Esophagus squamous epithelium (tissue), 5 donors: ENCODE measurements at regions not wholly inside any gene's neighbourhood (a gene's known extent, or its start where the extent isn't known, plus 50 kb on each side); places are given as distances from the start of the nearest gene placed in this dataset.
"Not testable (repeated sequence)": the region's sequence is repeated elsewhere in the genome, so short reads cannot be mapped to it uniquely, and the experiment has no call there.

ENCODE experiments used
- DNase-seq: peaks from one replicate; lab custom pipeline; 2025; lab: John Stamatoyannopoulos, UW
- H3K27ac ChIP-seq, 4 donors: fragments of 200-600 bp; sonication (generic); one replicate each; pipeline ENCODE4 v1.5.1; 2016 to 2019; ENCODE audit warnings: mild to moderate bottlenecking in 1 of 4
- H3K27me3 ChIP-seq, 4 donors: fragments of 200-600 bp; sonication (generic); 1 replicate in 3 of 4; 2 replicates in 1 of 4; pipeline versions ENCODE4 v1.5.1 to v1.6.0; 2017 to 2021; ENCODE audit warnings: antibody characterized with exemption in 1 of 4
- H3K36me3 ChIP-seq, 3 donors: fragments of 200-600 bp; sonication (generic); one replicate each; pipeline ENCODE4 v1.5.1; 2016 to 2019
- H3K4me1 ChIP-seq, 3 donors: fragments of 200-600 bp; sonication (generic); one replicate each; pipeline ENCODE4 v1.5.1; 2017 to 2019
- H3K4me3 ChIP-seq, 4 donors: fragments of 200-600 bp; sonication (generic); 1 replicate in 3 of 4; 2 replicates in 1 of 4; pipeline ENCODE4 v1.5.1; 2016 to 2019; ENCODE audit warnings: mild to moderate bottlenecking in 2 of 4, moderate library complexity in 1 of 4
- H3K9me3 ChIP-seq, 3 donors: fragments of 200-600 bp; sonication (generic); one replicate each; pipeline ENCODE4 v1.5.1; 2016 to 2019
- POLR2A ChIP-seq, 4 donors: fragments of 450-650 bp; IDR thresholded peaks; one replicate each; pipeline ENCODE4 v1.6.1; 2017; ENCODE audit warnings: antibody characterized with exemption in 4 of 4, mild to moderate bottlenecking in 4 of 4, moderate library complexity in 3 of 4
- WGBS, 2 donors: methylation state at CpG; one replicate each; pipeline ENCODE4 v1.1.5; 2018; 5-methylcytosine and 5-hydroxymethylcytosine counted together
- intact Hi-C: fragments of 100-400 bp; cut with DNase I; formaldehyde crosslinking; loops from one replicate; pipeline ENCODE4 v1.15.0; 2022
- TF ChIP-seq, protein P1 (sequence below), 6 experiments: fragments of 450-650 bp in 4 of 6; fragments of 200-600 bp in 2 of 6; sonication (generic) in 2 of 6; IDR thresholded peaks; one replicate each; pipeline ENCODE4 v1.5.1; 2016 to 2019; ENCODE audit warnings: antibody characterized with exemption in 6 of 6, mild to moderate bottlenecking in 4 of 6, moderate library complexity in 4 of 6
- donor health status: DM: yes; HTN: yes; CAD: no.

DNA sequence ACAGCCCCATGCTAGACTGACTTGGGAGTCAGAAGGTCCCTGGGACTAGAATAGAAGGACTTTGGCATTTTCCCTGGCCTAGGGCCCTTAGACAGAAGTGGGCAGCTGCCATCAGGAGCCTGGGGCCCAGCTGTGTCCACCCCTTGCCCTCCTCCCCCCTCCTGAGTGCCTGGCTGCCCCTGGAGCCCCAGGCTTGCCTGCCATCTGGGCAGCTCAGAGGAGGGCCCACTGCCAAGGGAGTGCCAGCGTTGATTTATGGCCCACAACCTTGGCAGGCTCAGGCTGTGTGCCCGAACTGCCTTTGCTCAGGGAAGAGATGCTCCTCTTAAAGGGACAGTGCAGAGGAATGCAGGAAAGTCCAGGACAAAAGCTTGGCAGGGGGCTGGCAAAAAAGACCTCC is 439.1 kb downstream of the SPATA31A7 start:
- WGBS, 2 donors: no CpG with 5 or more reads among the region's 2 CpGs
- H3K4me3 ChIP-seq, H3K9me3 ChIP-seq, H3K4me1 ChIP-seq, H3K27ac ChIP-seq, intact Hi-C loops, DNase-seq, H3K36me3 ChIP-seq, H3K27me3 ChIP-seq: not testable (repeated sequence)

DNA sequence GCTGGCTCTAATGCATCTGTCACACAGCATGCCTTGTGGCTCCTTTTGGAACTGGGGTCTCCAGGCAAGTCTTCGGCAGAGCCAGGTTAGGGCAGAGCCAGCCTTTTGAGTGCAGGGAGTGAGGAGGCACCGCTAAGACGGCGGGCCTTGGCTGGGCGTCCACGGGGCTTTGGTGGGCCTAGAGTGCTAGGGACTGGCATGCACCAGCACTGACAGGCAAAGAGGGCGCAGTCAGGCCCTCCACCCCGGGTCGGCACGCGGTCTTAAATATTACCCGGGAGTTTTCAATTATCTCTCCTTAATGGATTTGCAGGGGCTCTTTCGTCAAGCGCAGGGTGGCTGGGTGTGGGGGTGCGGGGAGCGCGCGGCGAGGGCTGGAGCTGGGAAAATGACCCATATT is 444.4 kb downstream of the SPATA31A7 start:
- H3K4me3 ChIP-seq: no peak overlapping the region
- H3K9me3 ChIP-seq: no peaks in the 10 kb centered on the region
- intact Hi-C loops: no loop called here
- H3K36me3 ChIP-seq: no peaks in the 10 kb centered on the region
- TF ChIP-seq, protein P1, sequence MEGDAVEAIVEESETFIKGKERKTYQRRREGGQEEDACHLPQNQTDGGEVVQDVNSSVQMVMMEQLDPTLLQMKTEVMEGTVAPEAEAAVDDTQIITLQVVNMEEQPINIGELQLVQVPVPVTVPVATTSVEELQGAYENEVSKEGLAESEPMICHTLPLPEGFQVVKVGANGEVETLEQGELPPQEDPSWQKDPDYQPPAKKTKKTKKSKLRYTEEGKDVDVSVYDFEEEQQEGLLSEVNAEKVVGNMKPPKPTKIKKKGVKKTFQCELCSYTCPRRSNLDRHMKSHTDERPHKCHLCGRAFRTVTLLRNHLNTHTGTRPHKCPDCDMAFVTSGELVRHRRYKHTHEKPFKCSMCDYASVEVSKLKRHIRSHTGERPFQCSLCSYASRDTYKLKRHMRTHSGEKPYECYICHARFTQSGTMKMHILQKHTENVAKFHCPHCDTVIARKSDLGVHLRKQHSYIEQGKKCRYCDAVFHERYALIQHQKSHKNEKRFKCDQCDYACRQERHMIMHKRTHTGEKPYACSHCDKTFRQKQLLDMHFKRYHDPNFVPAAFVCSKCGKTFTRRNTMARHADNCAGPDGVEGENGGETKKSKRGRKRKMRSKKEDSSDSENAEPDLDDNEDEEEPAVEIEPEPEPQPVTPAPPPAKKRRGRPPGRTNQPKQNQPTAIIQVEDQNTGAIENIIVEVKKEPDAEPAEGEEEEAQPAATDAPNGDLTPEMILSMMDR (IDR thresholded peaks at IDR 0.05): no peak
- no peak for TF ChIP-seq POLR2A (IDR thresholded peaks at IDR 0.05)
- no peak overlapping the region for H3K27ac ChIP-seq
- WGBS, 2 donors: 98% methylated on average over 7 of the region's 19 CpGs; no CpG with 5 or more reads in 1 of the 2 donors
- H3K27me3 ChIP-seq: no peaks in the 10 kb centered on the region
- H3K4me1 ChIP-seq: no peaks in the 10 kb centered on the region
- DNase-seq: no peak

DNA sequence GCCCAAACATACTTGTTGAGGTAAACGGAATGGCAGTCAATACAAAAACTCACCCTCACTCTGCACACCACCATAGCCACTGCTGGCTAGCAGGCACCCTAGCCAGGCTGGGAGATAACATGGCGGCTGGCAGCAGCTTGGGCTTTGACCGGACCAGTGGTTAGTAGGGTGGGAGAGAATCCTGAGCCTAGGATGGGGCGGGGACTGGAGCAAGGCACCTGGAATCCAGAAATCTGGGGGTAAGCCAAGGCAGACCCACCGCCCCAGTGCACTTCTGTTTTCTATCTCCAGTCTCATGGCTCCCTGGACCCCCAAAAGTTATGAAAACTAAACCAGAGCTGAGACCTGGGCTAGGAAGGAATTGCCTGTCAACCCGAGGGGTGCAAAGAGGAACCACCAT is 474.4 kb downstream of the SPATA31A7 start:
- H3K27ac ChIP-seq, DNase-seq: not testable (repeated sequence)
- 67 to 71% methylated on average over 1 to 4 of the region's 6 CpGs for WGBS, 2 donors

DNA sequence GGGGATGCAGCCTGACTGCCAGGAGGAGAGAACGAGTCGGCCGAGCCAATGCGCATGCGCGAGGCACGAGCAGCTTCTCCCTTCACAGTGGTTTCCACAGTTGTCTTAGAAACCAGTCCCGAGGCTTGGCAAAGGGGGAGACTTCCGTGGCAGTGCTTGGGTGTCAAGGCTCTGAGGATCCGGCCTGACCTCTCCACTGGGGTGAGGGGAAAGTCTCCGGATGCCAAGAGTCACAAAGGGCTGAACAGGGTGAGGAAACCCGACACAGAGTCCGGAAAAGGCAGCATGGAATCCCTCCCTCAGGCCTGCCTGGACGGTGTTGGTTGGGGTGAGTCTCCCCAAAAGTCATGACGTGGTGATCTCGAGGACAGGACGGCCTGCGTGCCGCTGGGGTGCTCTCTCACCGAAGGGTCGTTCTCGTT is 475.5 kb downstream of the SPATA31A7 start:
- no peak overlapping the region for H3K4me3 ChIP-seq
- 40 to 87% methylated on average over 2 to 8 of the region's 22 CpGs for WGBS, 2 donors
- no peaks in the 10 kb centered on the region for H3K27me3 ChIP-seq
- H3K4me1 ChIP-seq: no peaks in the 10 kb centered on the region
- no peak for DNase-seq
- no peaks in the 10 kb centered on the region for H3K36me3 ChIP-seq
- no peak overlapping the region for H3K27ac ChIP-seq
- peaks cover 0 to 30% (median 4%) of the 10 kb centered on the region in 3 donors for H3K9me3 ChIP-seq
- TF ChIP-seq, protein P1 (IDR thresholded peaks at IDR 0.05): no peak
- no peak for TF ChIP-seq POLR2A (IDR thresholded peaks at IDR 0.05)
- intact Hi-C loops: no loop called here

More for the DNA sequence above, 474.4 kb downstream of the SPATA31A7 start:
- H3K36me3 ChIP-seq, intact Hi-C loops, H3K4me1 ChIP-seq, H3K4me3 ChIP-seq, H3K27me3 ChIP-seq: not testable (repeated sequence)
- peaks cover 0 to 22% (median 4%) of the 10 kb centered on the region in 3 donors for H3K9me3 ChIP-seq

DNA sequence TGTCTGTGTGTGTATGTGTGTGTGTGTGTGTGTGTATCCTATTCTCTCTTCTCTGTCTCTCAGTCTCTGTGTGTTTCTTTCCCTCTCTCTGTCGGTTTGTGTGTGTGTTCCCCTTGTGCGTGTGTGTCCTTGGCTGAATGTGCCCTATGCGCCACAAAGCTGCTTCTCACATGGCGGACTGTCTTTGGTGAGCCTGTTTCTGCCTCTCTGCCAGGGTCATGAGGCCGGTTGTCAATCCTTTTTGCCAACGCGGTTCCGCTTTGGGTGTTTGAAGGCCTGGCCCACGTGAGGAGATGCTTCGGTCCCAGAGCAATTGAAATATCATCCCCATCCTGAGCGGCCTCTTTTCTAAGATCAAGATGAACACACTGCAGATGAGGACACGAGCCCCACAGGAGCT is 476.0 kb downstream of the SPATA31A7 start:
- DNase-seq: no peak
- no peaks in the 10 kb centered on the region for H3K4me1 ChIP-seq
- H3K36me3 ChIP-seq: no peaks in the 10 kb centered on the region
- WGBS, 2 donors: 81 to 82% methylated on average over 8 to 12 of the region's 12 CpGs
- no peak overlapping the region for H3K27ac ChIP-seq
- TF ChIP-seq, protein P1 (IDR thresholded peaks at IDR 0.05): no peak
- no peak for TF ChIP-seq POLR2A (IDR thresholded peaks at IDR 0.05)
- H3K4me3 ChIP-seq: no peak overlapping the region
- no peaks in the 10 kb centered on the region for H3K27me3 ChIP-seq
- intact Hi-C loops: no loop called here
- H3K9me3 ChIP-seq: peaks cover 0 to 35% (median 4%) of the 10 kb centered on the region in 3 donors

DNA sequence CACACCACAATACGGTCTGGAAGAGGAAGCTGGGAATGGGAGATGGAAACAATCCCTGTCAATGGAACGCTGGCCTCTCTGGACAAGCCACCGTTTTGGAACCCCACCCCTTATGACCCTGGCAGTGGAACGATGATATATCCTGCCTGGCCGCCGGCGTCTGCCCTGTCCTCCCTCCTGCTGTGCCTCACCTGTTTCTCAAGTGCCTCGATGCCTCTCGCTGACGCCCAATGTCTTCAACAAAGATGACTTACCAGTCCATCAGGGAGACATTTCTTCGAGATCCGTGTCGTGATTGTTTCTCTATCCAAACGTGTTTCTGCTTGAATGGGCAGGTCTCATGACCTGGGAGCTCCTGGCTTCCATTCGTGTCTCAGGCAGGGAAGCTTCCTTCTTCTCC is 476.5 kb downstream of the SPATA31A7 start:
- H3K36me3 ChIP-seq: no peaks in the 10 kb centered on the region
- 83 to 93% methylated on average over 12 to 15 of the region's 15 CpGs for WGBS, 2 donors
- no peaks in the 10 kb centered on the region for H3K27me3 ChIP-seq
- no peak for DNase-seq
- H3K9me3 ChIP-seq: peaks cover 0 to 39% (median 4%) of the 10 kb centered on the region in 3 donors
- no peak overlapping the region for H3K27ac ChIP-seq
- TF ChIP-seq, protein P1 (IDR thresholded peaks at IDR 0.05): no peak
- TF ChIP-seq POLR2A (IDR thresholded peaks at IDR 0.05): no peak
- H3K4me3 ChIP-seq: no peak overlapping the region
- no peaks in the 10 kb centered on the region for H3K4me1 ChIP-seq
- intact Hi-C loops: no loop called here
